Hematopoietic multipotent progenitor cell treated with erythropoietin and hydrocortisone succinate and interleukin-3 and kit ligand, for 17 days (in vitro differentiated cells): ENCODE measurements at regions not wholly inside any gene's neighbourhood (a gene's known extent, or its start where the extent isn't known, plus 50 kb on each side); places are given as distances from the start of the nearest gene placed in this dataset.

Source experiments
- DNase-seq: peaks from one replicate; pipeline ENCODE4 v3.0.0-alpha.2; 2015; ENCODE audit warnings: low spot score

DNA sequence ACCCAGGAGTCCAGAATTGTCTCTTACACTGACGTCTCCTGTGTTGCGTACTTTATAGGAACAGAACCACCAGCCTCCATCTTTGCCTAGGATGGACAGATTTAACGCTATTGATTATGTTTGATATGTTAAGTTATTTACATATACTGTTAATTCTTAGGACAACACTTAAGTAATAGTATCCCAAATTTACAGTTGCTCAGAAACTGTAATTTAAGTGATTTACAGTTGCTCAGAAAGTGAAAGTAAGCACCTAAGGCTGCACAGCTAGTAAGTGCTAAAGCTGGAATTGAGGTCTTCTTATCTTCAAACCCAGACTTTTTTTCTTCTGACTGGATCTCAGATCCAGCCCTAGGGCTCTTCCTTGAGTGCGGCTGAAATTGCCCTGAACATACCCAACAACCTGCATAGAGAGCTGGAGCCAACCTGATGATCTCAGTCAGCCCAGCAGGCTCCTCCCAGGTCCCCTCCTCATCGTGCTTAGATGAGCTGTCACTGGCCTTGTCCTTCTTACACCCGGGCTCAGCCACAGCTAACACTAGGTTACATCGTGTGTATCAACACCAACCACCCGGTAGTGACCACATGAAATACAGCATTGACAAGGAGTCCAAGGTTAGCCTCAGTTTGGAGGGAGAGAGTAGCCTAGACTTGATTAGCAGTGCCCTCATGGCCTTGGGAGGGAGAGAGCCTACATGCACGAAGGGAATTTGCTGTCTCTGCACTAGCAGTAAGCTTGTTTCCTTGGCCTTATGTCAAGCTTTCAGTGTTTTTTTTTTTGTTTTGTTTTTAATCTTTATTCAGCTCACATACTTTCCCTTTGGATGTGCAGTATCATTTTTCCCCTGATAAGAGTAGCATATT, 111.1 kb upstream of the ARHGAP5 start:
- no peak for DNase-seq

DNA sequence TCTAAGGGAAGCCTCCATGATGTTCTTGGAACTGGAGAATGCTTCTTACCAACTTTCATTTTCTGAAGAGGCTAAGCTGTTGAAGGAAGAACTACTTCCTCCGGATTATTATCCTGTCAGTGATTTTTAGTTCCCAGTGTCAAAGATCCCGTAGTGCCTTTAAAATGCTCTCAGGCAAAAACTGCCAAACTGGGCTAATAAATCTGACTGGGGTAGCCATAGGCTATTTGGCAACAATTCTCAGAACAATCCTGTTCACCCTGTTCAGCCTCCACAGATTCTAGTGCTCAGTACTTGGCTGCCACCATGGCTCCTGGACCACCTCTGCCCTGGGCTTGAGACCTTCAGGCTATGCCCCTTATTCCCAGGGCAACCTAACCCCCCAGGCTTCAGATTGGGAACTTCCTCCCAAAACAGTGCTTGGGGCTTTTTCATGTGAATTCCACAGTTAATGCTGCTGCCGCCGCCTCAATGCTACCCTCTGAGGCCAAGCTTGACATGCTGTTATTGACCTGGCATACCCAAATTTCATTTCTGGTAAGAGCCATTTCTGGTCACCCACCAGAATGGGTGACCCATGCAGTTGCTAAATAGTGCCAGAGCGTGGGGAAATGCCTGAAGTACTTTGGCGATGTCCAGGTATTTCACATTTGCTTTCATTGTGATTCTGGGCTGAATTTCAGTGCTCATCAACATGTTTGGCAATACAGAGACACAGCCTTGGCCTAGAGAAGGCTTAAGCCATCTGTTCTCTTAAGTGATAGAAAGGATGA, 110.0 kb upstream of the ARHGAP5 start:
- DNase-seq: no peak

DNA sequence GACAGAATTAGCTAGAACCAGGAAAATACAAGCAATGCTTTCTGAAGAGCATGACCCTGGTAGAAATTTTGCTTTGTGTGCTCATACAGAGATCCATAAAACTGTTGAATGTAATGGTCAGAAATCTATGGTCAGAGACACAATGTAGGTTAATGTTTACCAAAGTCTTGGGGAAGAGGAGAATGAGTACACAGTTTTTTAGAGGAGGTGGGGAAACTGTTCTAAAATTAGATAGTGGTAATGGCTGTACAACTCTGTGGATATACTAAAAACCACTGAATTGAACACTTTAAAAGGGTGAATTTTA, 109.5 kb upstream of the ARHGAP5 start:
- DNase-seq: no peak

DNA sequence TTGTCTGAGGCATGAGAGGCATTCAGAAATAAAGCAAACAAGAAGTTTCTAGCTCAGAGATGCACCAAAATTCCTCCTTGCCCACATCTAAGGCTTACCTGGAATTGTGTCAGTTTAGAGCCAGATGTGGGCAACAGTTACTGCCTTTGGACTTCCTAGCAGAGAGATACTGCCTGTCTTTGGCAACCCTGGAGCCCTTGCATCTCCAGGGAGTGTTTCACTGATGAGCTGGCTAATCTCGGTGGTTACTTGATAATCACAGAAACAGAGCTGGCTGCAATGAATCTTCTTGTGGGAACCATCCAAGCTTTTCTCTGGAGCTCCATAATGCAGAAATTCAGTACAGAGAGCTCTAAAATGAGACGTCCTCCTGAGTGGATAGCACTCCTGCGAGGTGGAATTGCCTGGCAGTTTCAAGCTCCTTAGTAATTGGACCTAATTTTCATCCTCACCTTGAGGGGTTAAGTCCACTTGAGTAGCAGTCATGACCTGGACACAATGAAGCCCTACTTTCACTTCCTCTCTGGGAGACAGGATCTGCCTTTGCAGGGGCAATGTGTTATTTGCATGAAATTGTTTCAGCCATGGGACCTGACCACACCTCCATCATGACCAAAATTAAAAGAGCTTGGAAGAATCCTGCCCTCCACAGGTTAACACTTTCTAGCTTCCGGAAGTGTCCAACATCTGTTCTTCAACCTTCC, 108.8 kb upstream of the ARHGAP5 start:
- no peak for DNase-seq

DNA sequence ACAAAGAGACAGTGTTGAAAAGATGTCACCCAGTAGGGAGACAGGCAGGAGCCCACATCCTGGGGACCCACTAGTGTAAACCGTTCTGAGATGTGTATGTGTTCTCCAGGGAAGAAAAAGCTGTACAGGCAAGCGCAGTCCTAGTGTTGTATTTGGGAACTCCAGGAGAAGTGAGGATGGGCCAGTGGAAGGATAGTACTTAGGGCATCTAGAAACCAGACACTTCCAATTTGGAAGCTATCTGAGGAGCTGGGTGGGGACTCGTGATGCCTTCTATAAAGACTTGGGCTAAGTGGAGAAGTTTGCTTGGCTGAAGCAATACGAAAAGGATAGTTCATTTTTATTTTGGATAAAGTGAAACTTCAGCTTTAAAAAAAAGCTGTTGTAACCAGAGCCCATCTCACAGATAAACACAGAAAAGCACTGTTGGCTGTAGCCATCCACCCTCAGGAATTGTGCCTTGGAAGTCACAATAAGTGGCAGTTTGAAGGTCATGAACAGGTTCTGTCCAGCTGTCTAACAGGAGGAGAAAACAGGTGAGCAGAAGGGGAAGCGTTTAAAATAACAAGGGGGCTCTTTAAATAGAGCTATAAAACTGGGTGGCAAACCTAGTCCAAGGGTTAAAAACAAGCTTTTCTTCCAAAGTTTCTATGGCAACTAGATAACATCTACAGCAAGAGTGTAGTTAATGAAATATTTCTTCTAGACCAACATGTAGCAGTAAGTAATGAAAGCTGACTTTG, 108.0 kb upstream of the ARHGAP5 start:
- no peak for DNase-seq

DNA sequence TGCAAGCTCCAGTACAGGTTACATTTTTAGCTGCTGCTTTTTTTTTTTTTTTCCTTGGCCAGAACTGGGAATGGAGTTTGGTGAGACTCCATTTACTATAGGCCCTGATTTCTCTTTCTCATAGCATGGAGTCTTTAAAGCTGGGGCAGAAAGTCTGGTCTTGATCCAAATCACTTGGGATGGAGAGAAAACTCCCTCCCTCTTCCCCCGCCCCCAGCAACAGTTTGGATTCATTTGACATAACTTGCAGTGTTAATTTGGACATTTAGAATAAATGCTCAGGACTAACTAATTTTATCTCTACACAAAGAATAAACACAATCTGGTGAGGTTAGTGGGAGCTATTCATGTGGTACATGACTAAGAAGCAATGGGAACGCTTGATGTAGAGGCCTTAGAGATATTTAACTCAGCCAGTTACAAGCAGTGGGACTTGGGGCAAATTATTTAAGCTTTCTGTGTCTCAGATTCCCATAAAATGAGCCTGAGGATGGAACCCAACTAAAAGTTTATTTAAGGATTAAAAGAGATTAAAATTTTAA, 107.3 kb upstream of the ARHGAP5 start:
- DNase-seq: no peak

DNA sequence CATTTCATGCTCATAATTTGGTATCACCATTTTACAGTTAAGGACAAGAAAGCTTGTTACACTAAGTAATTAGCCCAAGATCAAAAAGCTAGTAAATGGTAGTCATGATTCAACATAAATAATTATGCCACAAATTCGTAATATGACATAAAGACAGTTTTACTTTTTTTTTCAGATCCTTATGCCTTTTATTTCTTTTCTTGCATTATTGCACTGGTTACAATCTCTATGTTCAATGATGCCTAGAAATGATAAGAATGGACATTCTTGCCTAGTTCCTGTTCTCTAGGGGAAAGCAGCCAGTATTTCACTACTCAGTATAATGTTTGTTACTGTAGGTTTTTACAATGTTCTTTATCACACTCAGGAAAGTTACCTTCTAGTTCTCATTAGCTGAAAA, 106.4 kb upstream of the ARHGAP5 start:
- DNase-seq: no peak

DNA sequence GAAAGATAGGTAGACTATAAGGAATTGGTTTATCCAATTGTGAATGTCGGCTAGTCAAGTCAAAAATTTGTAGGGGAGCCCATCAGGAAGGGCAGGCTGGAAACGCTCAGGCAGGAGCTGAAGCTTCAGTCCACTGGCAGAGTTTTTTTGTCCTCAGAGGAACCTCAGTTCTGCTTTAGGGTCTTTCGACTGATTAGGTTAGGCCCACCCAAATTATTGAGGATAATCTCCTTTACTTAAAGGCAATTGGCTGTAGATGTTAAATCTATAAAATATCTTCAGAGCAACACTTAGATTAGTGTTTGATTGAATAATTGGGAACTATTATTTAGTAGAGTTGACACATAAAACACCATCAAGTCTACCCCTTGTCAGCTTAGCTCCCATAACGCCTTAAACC, 105.5 kb upstream of the ARHGAP5 start:
- no peak for DNase-seq

DNA sequence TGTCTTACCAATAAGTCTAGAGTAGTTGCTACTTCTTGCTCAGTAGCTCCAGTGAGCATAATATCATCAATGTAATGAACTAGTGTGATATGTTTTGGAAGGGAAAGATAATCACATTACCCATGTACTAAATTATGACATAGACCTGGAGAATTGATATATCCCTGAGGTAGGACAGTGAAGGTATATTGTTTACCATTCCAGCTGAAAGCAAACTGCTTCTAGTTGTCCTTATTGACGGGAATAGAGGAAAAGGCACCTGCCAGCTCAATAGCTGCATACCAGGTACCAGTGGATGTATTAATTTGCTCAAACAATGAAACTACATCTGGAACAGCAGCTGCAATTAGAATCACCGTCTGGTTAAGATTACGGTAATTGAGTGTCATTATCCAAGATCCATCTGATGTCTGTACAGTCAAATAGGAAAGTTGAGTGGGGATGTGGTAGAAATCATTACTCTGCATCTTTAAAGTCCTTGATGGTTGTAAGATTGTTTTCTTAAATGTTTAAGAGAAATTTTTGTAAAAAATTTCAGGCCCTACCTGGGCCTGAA, 100.0 kb upstream of the ARHGAP5 start:
- no peak for DNase-seq

DNA sequence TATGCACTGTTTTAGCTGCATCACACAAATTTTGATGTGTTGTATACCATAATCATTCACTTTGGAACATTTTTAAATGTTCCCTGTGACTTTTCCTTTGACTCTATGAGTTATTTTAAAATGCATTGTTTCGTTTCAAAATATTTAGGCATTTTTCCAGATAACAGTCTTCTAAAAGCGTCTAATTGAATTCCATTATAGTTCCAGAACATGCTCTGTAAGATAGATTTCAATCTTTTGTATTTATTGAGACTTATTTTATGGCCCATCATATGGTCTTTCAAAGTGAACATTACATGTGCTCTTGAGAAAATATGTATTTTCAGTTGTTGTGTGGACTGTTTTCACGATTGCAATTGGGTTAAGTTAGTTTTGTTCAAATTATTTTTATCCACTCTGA, 98.7 kb upstream of the ARHGAP5 start:
- no peak for DNase-seq

DNA sequence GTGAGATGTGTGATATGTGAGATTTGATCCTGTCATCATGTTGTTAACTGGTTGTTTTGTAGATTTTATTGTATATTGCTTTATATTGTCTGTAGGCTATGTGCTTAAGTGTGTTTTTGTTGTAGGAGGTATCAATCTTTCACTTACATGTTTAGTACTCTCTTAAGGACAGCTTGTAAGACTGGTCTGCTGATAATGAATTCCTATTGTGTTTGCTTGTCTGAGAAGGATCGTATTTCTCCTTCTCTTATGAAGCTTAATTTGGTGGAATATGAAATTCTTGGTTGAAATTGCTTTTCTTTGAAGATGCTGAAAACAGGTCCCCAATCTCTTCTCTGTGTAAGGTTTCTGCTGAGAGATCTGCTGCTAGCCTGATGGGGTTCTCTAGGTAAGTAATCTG, 94.5 kb upstream of the ARHGAP5 start:
- DNase-seq: no peak

DNA sequence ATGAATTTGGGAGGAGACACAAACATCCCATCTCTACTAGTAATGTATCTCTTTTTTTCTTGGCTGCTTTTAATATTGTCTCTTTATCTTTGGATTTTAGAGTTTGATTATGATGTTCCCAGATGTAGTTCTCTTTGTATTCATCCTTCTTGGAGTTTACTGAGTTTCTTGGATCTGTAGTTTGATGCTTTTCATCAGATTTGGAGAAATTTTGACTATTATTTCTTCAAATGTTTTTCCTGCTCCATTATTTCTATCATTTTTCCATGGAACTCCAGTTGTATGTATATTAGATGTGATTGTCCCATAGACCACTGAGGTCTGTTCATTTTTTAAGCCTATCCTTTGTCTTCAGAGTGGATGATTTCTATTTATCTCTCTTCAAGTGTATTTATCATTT, 90.7 kb upstream of the ARHGAP5 start:
- DNase-seq: no peak

DNA sequence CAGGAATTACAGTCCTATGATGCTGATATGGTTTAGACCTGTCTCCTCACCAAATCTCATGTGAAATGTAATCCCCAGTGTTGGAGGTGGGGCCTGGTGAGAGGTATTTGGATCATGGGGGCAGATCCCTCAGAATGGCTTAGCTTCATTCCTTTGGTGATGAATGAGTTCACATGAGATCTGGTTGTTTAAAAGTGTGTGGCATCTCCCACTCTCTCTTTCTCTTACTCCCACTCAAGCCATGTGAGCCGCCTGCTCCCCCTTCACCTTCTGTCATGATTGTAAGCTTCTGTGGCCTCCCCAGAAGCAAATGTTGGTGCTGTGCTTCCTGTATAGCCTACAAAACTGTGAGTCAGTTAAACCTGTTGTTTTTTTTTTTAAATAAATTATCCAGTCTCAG, 89.4 kb upstream of the ARHGAP5 start:
- DNase-seq: no peak

DNA sequence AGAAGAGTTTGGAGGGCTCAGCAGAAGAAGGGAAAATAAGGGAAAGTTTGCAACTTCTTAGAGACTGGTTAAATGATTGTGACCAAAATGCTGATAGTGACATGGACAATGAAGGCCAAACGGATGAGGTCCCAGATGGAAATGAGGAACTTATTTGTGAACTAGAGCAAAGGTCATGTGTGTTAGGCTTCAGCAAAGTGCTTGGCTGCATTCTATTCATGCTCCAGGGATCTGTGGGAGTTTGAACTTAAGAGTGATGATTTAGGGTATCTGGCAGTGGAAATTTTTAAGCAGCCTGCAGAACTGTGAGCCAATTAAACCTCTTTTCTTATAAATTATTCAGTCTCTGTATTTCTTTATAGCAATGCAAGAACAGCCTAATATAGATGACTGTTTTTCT, 88.9 kb upstream of the ARHGAP5 start:
- DNase-seq: no peak

DNA sequence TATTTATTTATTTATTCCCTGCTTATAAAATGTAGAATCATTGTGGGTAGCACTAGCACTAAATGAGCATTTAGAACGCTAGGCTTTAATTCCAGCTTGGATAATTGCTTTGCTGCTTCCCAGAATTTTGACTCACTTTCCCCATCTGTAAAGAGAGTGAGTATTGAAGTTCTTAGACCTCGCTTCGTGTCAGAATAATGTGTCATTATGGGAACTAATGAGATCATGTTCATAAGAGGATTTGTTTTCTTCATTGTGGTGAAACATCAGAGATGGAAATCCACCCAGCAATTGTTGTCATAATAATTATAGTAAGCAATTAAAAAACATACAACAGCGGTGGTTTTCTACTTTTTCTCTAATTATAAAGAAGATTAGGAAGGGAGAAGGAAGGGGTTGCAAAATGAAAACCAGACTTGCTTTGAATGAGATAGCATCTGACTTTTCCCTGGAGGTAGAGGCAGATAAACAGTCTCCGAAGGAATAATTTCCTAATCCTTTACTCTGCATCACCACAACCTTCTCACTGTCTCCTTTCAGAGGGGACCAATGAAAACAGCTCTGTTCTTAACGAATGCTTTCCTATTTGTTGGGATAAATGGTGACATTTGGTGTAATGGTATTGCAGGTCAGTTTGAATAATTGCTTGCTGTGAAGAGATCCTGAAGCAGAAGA, 86.8 kb upstream of the ARHGAP5 start:
- DNase-seq: no peak

DNA sequence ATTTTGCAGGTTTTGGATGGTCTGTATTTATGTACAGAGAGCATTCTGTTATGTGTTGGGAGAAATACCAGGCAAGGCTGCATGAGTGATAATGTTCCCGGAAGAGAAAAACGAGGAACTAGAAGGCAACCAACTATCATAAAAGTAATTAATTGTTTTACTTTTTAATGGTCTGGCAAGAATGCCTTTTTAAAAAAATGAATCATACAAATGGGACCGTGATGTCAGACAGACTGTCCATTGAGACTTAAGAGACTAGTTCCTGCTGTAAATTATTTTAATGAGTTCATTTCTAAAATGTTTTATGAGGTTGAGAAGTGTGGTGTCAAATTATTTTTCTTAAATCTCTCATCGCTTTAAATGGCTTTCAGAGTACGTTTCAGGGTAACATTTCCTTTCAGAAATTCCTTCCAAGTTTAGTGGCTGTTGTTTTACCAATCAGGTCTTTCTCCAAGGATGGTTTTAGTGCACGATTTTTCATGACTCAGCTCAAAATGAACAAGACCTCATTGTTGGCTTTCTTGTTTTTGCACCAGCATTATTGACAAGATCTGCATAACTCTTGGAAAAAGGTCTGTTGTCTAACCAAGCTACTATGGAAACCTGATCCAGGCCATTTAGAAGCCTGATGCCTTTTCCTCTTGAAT, 86.1 kb upstream of the ARHGAP5 start:
- no peak for DNase-seq

DNA sequence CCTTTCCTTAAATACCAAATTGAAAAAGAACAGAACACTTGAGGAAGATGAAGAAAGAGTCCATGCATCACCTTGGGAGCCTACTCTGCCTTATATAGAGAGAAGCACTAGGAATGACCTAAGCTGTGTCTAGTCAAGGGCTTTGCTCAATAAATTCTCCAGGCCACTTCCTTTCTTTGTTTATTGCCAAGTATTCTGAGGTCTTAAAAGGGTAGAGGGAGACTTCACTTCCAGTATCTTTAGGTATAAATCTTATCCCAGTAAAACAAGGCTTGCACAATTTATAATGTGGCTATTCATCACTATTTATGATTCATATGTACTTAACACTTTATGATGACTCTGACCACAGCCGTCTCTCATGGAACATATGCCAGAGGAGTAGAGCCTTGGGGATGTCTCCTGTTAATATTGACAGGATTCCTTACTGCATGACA, 85.1 kb upstream of the ARHGAP5 start:
- DNase-seq: no peak

DNA sequence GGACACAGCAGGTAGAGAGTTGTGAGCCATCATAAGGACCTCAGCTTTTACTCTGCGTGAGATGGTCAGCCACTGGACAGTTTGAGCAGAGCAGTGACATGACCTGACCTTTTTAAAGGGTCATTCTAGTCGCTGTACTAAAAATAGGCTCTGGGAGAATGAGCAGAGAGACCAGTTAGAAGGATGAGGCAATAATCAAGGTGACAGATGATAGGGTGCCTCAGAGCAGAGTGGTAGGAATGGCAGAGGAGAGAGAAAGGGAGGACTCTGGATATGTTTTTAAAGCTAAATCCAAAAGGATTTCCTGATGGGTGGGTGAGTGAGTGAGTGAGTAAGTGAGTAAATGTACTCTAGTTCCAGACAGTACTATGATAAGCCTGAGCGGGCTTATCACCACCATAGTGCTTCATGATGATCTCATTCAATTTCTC, 83.6 kb upstream of the ARHGAP5 start:
- DNase-seq: no peak

DNA sequence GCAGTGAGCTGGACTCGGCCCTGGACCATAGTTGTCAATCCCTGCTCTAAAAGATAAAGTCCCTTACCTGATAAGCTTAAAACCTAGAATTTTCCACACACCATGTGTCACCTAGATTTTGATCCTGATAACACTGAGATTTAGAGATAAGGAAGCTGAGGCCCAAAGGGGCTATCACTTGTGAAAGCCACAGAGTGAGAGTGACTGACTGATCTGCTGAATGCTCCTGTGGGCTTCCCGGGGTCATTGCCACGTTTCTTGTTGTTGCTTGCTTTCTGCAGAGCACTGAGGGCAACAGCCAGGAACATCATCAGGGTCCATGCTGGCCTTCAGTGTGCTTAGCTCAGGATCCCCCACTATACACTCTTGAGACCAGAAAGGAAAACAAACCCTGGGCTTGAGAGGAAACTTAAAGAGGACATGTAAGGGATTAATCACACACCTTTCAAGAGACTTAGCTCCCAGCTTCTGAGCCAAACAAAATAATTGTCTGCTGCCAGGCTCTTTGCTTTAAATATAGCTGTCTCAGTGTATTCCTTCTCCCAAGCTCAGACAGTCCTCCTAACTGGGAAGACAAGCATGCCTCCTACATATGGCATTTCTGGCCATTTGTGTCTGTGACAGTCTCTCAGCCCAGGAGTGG, 82.6 kb upstream of the ARHGAP5 start:
- no peak for DNase-seq

DNA sequence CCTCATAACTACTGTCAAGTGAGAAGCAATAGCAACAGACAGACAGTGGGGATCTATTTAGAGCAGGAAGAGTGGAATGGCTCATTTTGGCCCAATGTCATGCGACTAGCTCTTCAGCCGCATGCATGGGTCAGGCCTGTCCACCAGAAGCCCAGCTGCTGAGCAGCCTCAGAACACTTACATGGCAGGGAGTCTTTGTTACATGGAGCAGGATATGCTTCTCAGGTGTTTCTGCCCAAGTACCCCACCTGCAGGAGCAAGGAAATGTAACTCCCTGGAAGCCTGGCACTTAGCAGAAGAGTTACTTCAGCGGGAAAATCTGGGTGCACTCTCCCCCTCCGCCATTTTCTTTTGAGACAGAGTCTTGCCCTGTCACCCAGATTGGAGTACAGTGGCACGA, 73.5 kb upstream of the ARHGAP5 start:
- no peak for DNase-seq
